K562 (cell line): ENCODE measurements at regions not wholly inside any gene's neighbourhood (a gene's known extent, or its start where the extent isn't known, plus 50 kb on each side); places are given as distances from the start of the nearest gene placed in this dataset.

ENCODE experiments used
- ATAC-seq: fragments of 200-7000 bp; cut with Tn5 transposase; 3 replicates; pipeline ENCODE4 v1.9.1; 2020; ENCODE audit warnings: moderate library complexity
- BruUV-seq: library from RNA; stranded (reverse); fragments of 400-500 nt; replicated peaks from 2 replicates; lab custom pipeline; 2021; lab: Mats Ljungman, UMichigan
- CTCF ChIA-PET: fragments of 300-600 bp; formaldehyde crosslinking; extraction: SDS; loops from one replicate; lab custom pipeline; 2021; ENCODE audit warnings: low intra/inter-chr PET ratio; lab: Yijun Ruan, JAX
- POLR2A ChIA-PET: fragments of 300-600, 350-650 bp; sonication (Branson Sonifier 250); formaldehyde crosslinking; extraction: SDS; loops from one replicate; lab custom pipeline; 2021; ENCODE audit warnings: antibody characterized with exemption, inconsistent platforms; lab: Yijun Ruan, JAX
- DNase-seq, 4 experiments: peaks; one replicate each; pipeline versions ENCODE4 v3.0.0 to v3.0.0-alpha.2; 2011 to 2018; ENCODE audit warnings: low spot score in 3 of 4, mixed read lengths in 3 of 4; ENCODE audit errors: extremely low read depth in 1 of 4
- FAIRE-seq: peaks from 2 replicates; lab custom pipeline; 2011; peaks lifted over from hg19 to GRCh38; lab: Jason Lieb, UNC
- H2AFZ ChIP-seq: 2 replicates; pipeline ENCODE4 v1.6.0; 2011; ENCODE audit warnings: low read depth, low read length, control low read depth, inconsistent platforms
- H3K27ac ChIP-seq: fragments of 200-600 bp; 3 replicates; pipeline ENCODE4 v1.8.0; 2011; ENCODE audit warnings: low read depth, mild to moderate bottlenecking, control low read depth, inconsistent platforms, low read length, moderate library complexity, mixed read lengths; ENCODE audit errors: extremely low read depth
- H3K27me3 ChIP-seq, 2 experiments: fragments of 300-600 bp in 1 of 2; 2 replicates in 1 of 2; 3 replicates in 1 of 2; pipeline versions ENCODE4 v1.6.0 to v1.8.0; 2011; ENCODE audit warnings: inconsistent platforms in 2 of 2, low read length in 2 of 2, mild to moderate bottlenecking in 1 of 2, mixed read lengths in 1 of 2, moderate library complexity in 1 of 2; ENCODE audit not compliant: control insufficient read depth in 2 of 2, insufficient read depth in 2 of 2
- H3K36me3 ChIP-seq: fragments of 300-600 bp; 3 replicates; pipeline ENCODE4 v1.8.0; 2011; ENCODE audit warnings: mild to moderate bottlenecking, low read length, inconsistent platforms; ENCODE audit not compliant: control insufficient read depth, insufficient read depth
- H3K4me1 ChIP-seq, 2 experiments: fragments of 200-600 bp in 1 of 2; replicated peaks in 1 of 2; 2 replicates in 1 of 2; 3 replicates in 1 of 2; pipeline versions ENCODE4 v1.5.1 to v1.8.0; 2011; ENCODE audit warnings: inconsistent platforms in 2 of 2, low read length in 2 of 2, mild to moderate bottlenecking in 1 of 2, mixed read lengths in 1 of 2, moderate library complexity in 1 of 2; ENCODE audit not compliant: control insufficient read depth in 2 of 2, insufficient read depth in 2 of 2
- H3K4me2 ChIP-seq: 2 replicates; pipeline ENCODE4 v1.6.1; 2011; ENCODE audit warnings: low read length, control low read depth, inconsistent platforms, mixed read lengths; ENCODE audit not compliant: insufficient read depth
- H3K4me3 ChIP-seq: fragments of 200-600 bp; sonication (generic), shearing (Covaris generic); 2 replicates; pipeline ENCODE4 v1.5.1; 2016; ENCODE audit warnings: control low read depth, inconsistent platforms
- H3K79me2 ChIP-seq: fragments of 200-600 bp; 3 replicates; pipeline ENCODE4 v1.8.0; 2011; ENCODE audit warnings: low read length, inconsistent platforms; ENCODE audit not compliant: control insufficient read depth, insufficient read depth
- H3K9ac ChIP-seq, 2 experiments: 2 replicates each; pipeline versions ENCODE4 v1.6.0 to v1.6.1; 2011; ENCODE audit warnings: low read depth in 2 of 2, low read length in 2 of 2, control low read depth in 1 of 2, inconsistent platforms in 1 of 2, mild to moderate bottlenecking in 1 of 2, mixed read lengths in 1 of 2; ENCODE audit not compliant: insufficient read depth in 1 of 2
- H3K9me1 ChIP-seq: one replicate; pipeline ENCODE4 v1.6.0; 2011; ENCODE audit warnings: inconsistent platforms, mild to moderate bottlenecking, low read length, moderate library complexity; ENCODE audit not compliant: control insufficient read depth, insufficient read depth
- H3K9me3 ChIP-seq: replicated peaks from 2 replicates; pipeline ENCODE4 v1.5.1; 2011; ENCODE audit warnings: low read depth, low read length, inconsistent platforms; ENCODE audit not compliant: control insufficient read depth, insufficient read depth
- H4K20me1 ChIP-seq: replicated peaks from 2 replicates; pipeline ENCODE4 v1.6.1; 2011; ENCODE audit warnings: low read length, inconsistent platforms, mixed read lengths; ENCODE audit not compliant: control insufficient read depth, insufficient read depth
- CBFA2T3 ChIP-seq: fragments of 450-650 bp; IDR thresholded peaks from 2 replicates; pipeline ENCODE4 v1.6.1; 2017
- CHD2 ChIP-seq: IDR thresholded peaks from 2 replicates; pipeline ENCODE4 v1.6.1; 2011; ENCODE audit warnings: low read depth, low read length
- E2F4 ChIP-seq: sonication (generic); formaldehyde crosslinking; IDR thresholded peaks from 2 replicates; pipeline ENCODE4 v1.8.0; 2022; ENCODE audit warnings: mild to moderate bottlenecking, low read depth, missing genetic modification reagents
- FOXP4 ChIP-seq: sonication (generic); formaldehyde crosslinking; IDR thresholded peaks from 2 replicates; pipeline ENCODE4 v1.8.0; 2022; ENCODE audit warnings: mild to moderate bottlenecking, missing genetic modification reagents, borderline replicate concordance
- HEY1 ChIP-seq: fragments of 250-450 bp; sonication (Bioruptor Pico); IDR thresholded peaks from 2 replicates; pipeline ENCODE4 v1.5.0; 2020; ENCODE audit warnings: mild to moderate bottlenecking, moderate library complexity, borderline replicate concordance
- HNRNPLL ChIP-seq: fragments of 200-400 bp; formaldehyde crosslinking; IDR thresholded peaks from 2 replicates; pipeline ENCODE4 v1.6.1; 2017; ENCODE audit warnings: low read length, low read depth, mild to moderate bottlenecking; ENCODE audit not compliant: poor library complexity, severe bottlenecking
- MLX ChIP-seq, 2 experiments: fragments of 450-650 bp in 1 of 2; sonication (generic) in 1 of 2; formaldehyde crosslinking; conservative IDR thresholded peaks; 2 replicates each; pipeline versions ENCODE4 v1.4.0 to v1.8.1; 2020 to 2022; ENCODE audit warnings: mild to moderate bottlenecking in 1 of 2, missing genetic modification reagents in 1 of 2
- PHB ChIP-seq: fragments of 250-450 bp; sonication (Bioruptor Pico); IDR thresholded peaks from 2 replicates; pipeline ENCODE4 v1.5.0; 2021
- PURB ChIP-seq: sonication (generic); formaldehyde crosslinking; IDR thresholded peaks from 2 replicates; pipeline ENCODE4 v1.9.0; 2021; ENCODE audit warnings: low read depth, mild to moderate bottlenecking, missing genetic modification reagents
- RBM25 ChIP-seq: fragments of 200-400 bp; formaldehyde crosslinking; IDR thresholded peaks from 2 replicates; pipeline ENCODE4 v1.6.1; 2018; ENCODE audit warnings: low read length, low read depth, moderate library complexity; ENCODE audit not compliant: severe bottlenecking
- RFX7 ChIP-seq: fragments of 250-450 bp; sonication (Bioruptor Pico); IDR thresholded peaks from 2 replicates; pipeline ENCODE4 v1.5.1; 2021; ENCODE audit warnings: mild to moderate bottlenecking
- SIX5 ChIP-seq, 2 experiments: IDR thresholded peaks; 2 replicates each; pipeline ENCODE4 v1.6.1; 2011; ENCODE audit warnings: low read length in 2 of 2, borderline replicate concordance in 1 of 2, low read depth in 1 of 2, mild to moderate bottlenecking in 1 of 2, moderate library complexity in 1 of 2; ENCODE audit not compliant: insufficient read depth in 1 of 2
- TCF7 ChIP-seq: sonication (generic); IDR thresholded peaks from 2 replicates; pipeline ENCODE4 v1.6.1; 2016; ENCODE audit warnings: antibody characterized with exemption, borderline replicate concordance
- ZNF644 ChIP-seq: fragments of 200-800 bp; sonication (Bioruptor generic); IDR thresholded peaks from 2 replicates; pipeline ENCODE4 v1.6.1; 2016; ENCODE audit warnings: low read depth, missing genetic modification characterization, missing compliant biosample characterization
- WGBS: fragments of 100-300 bp; shearing (Covaris generic); methylation state at CpG from one replicate; pipeline ENCODE4 v1.1.6; 2016; ENCODE audit warnings: low coverage, mixed read lengths; ENCODE audit not compliant: insufficient coverage; ENCODE audit errors: missing lambda C conversion rate; 5-methylcytosine and 5-hydroxymethylcytosine counted together
- in situ Hi-C: fragments of 300-500 bp; cut with MboI; formaldehyde crosslinking; loops from 4 replicates; pipeline ENCODE4 v1.15.0; 2018; ENCODE audit warnings: inconsistent platforms, mixed read lengths
- intact Hi-C: fragments of 100-400 bp; cut with micrococcal nuclease; formaldehyde crosslinking; loops from 2 replicates; pipeline ENCODE4 v1.14.2; 2022

- Histone ChIP-seq H4K20me1 (no peaks in the 10 kb centered on the region), H3K4me2 (no peak overlapping the region), H3K9me1 (no peaks in the 10 kb centered on the region), H3K36me3 (no peaks in the 10 kb centered on the region), H3K4me1 (no peaks in the 10 kb centered on the region), H3K4me3 (no peak overlapping the region), H2AFZ (no peak overlapping the region), H3K9me3 (no peaks in the 10 kb centered on the region), H3K79me2 (no peaks in the 10 kb centered on the region), H3K27me3 (peaks cover 2 to 7% of the 10 kb centered on the region in 2 experiments; a peak in 3 of 5 replicates), H3K9ac (no peak overlapping the region), H3K27ac (no peak overlapping the region)
- in situ Hi-C loops, result no loop called here
- FAIRE-seq (no peak), ATAC-seq (peak; percentile 67), DNase-seq (peak in 1 of 4 experiments; percentile 9)
- intact Hi-C loops, result no loop called here
- ChIA-PET POLR2A (no interaction called here), CTCF (no interaction called here)
- TF ChIP-seq CHD2 (peak; percentile 90), PHB (CRISPR knock-in tag) (no peak), RBM25 (peak; percentile 39)
- 0% methylated on average over 5 of the region's 5 CpGs for WGBS
- no TSS peak for BruUV-seq
Observed at GRCh38 chr20:56774873-56775272, 145.8 kb downstream of the TFAP2C start.

GRCh38 chr20:56776345-56776744 is 147.2 kb downstream of the TFAP2C start:
- Histone ChIP-seq H2AFZ (no peak overlapping the region), H3K4me1 (no peaks in the 10 kb centered on the region; a peak in 1 of 5 replicates), H3K9me1 (no peaks in the 10 kb centered on the region), H3K9me3 (no peaks in the 10 kb centered on the region), H3K27me3 (peaks cover 2 to 15% of the 10 kb centered on the region in 2 experiments; a peak in 3 of 5 replicates), H3K4me3 (no peak overlapping the region), H3K79me2 (no peaks in the 10 kb centered on the region), H3K36me3 (no peaks in the 10 kb centered on the region), H4K20me1 (no peaks in the 10 kb centered on the region), H3K27ac (no peak overlapping the region), H3K9ac (no peak overlapping the region), H3K4me2 (no peak overlapping the region)
- intact Hi-C loops, result no loop called here
- ATAC-seq, result no peak
- ChIA-PET CTCF (no interaction called here), POLR2A (no interaction called here)
- no peak for DNase-seq
- BruUV-seq, result no TSS peak
- no peak for FAIRE-seq
- in situ Hi-C loops, result no loop called here
- WGBS, result 3% methylated on average over 8 of the region's 9 CpGs
- TF ChIP-seq TCF7, result no peak
- TF ChIP-seq FOXP4 (CRISPR knock-in tag), result no peak
- TF ChIP-seq PURB (CRISPR knock-in tag), result no peak
- no peak for TF ChIP-seq HNRNPLL
- TF ChIP-seq HEY1 (CRISPR knock-in tag), result no peak
- no peak for TF ChIP-seq E2F4 (CRISPR knock-in tag)
- TF ChIP-seq CBFA2T3, result no peak
- TF ChIP-seq ZNF644 (tag), result no peak
- no peak for TF ChIP-seq MLX (CRISPR knock-in tag; conservative IDR thresholded peaks at IDR 0.05)
- no peak for TF ChIP-seq RFX7 (CRISPR knock-in tag)
- TF ChIP-seq SIX5 (IDR thresholded peaks at IDR 0.05; ENCODE audit: borderline replicate concordance in 1 of 2, insufficient read depth in 1 of 2, low read depth in 1 of 2, low read length in 2 of 2), result no peak
